Activated T-helper 17 cell treated with anti-CD3 and anti-CD28 coated beads, Interleukin-2, amount 50 U/mL, for 72 hours (primary cell): ENCODE measurements at regions not wholly inside any gene's neighbourhood (a gene's known extent, or its start where the extent isn't known, plus 50 kb on each side); places are given as distances from the start of the nearest gene placed in this dataset.

Experiments
- ATAC-seq: fragments of 150-1000 bp; cut with Tn5 transposase; replicated peaks from 2 replicates; pipeline ENCODE4 v1.10.0; 2021; ENCODE audit warnings: mild to moderate bottlenecking, moderate library complexity
- H3K27ac Mint-ChIP-seq: one replicate; pipeline ENCODE4 v1.8.0; 2022; ENCODE audit warnings: mixed read lengths
- H3K27me3 Mint-ChIP-seq: one replicate; pipeline ENCODE4 v1.8.0; 2022; ENCODE audit warnings: mixed read lengths
- H3K36me3 Mint-ChIP-seq: one replicate; pipeline ENCODE4 v1.8.0; 2022; ENCODE audit warnings: low read depth, mild to moderate bottlenecking, mixed read lengths
- H3K4me1 Mint-ChIP-seq: one replicate; pipeline ENCODE4 v1.8.0; 2022; ENCODE audit warnings: mixed read lengths
- H3K4me3 Mint-ChIP-seq: one replicate; pipeline ENCODE4 v1.8.0; 2022; ENCODE audit warnings: mild to moderate bottlenecking, mixed read lengths
- H3K9me3 Mint-ChIP-seq: one replicate; pipeline ENCODE4 v1.8.0; 2022; ENCODE audit warnings: mixed read lengths

DNA sequence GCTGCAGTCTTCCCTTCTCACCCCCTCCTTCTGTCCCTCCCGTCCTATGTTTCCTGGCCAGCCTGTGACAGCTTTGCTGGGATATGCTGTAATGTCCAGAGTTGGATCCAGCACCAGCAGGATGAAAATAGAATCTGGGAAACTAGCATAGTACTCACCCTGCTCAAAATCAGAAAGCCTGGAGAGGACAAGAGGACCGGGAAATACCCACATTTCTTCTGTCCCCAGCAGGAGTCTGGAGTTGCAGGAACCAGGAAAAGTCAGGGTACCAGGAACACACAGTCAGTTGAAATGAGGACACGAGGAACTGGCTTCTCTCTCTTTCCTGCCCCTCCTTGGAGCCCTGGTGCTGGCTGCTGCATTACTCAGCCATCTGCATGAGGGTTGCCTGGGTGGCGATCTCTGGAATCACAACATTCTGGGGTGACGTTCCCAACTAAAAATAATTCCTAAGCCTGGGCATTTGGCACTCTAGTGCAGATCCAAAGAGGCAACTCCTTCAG, 59.6 kb upstream of the NFIL3 start:
- no peak for ATAC-seq
- Mint-ChIP-seq H3K27ac (no peak overlapping the region), H3K9me3 (no peaks in the 10 kb centered on the region), H3K36me3 (no peaks in the 10 kb centered on the region), H3K4me1 (no peaks in the 10 kb centered on the region), H3K27me3 (peaks cover 35% of the 10 kb centered on the region), H3K4me3 (no peak overlapping the region)

DNA sequence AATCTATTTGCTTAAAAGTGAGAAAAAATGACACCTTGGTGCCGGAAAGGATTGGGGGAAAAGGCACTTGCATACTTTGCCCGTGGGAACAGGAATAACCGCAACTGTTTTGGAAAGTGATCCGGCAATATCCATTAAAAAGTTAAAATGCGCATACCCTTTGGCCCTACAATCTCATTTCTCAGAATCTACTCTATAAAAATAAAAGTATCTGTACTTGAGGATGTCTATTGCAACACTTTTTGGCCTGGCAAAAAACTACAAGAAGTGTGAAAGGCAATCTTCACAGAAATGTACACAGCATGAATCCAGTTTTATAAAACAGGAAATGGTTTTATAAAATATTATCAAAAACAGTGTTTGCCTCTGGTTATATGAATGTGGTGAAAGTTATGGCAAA, 58.3 kb upstream of the NFIL3 start:
- no peak for ATAC-seq
- Mint-ChIP-seq H3K4me3 (no peak overlapping the region), H3K4me1 (no peaks in the 10 kb centered on the region), H3K27me3 (peaks cover 40% of the 10 kb centered on the region), H3K9me3 (no peaks in the 10 kb centered on the region), H3K36me3 (no peaks in the 10 kb centered on the region), H3K27ac (no peak overlapping the region)

DNA sequence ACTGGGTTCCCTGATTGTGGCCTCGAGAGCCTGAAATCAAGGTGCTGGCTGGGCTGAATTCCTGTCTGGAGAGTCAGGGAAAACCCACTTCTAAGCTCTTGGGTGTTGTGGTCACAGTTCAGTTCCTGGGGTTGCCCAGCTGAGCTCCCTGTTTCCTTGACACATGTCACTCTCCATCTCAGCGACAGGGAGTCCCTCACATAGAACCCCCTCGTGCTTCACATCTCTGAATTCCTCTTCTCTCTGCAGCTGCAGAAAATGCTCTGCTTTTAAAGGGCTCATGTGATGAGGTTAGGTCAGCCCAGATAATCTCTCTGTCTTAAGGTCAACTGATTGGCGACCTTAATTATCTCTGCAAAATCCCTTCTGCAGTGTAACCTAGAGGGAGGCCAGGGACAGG, 53.5 kb upstream of the NFIL3 start:
- H3K4me3 Mint-ChIP-seq = no peak overlapping the region

DNA sequence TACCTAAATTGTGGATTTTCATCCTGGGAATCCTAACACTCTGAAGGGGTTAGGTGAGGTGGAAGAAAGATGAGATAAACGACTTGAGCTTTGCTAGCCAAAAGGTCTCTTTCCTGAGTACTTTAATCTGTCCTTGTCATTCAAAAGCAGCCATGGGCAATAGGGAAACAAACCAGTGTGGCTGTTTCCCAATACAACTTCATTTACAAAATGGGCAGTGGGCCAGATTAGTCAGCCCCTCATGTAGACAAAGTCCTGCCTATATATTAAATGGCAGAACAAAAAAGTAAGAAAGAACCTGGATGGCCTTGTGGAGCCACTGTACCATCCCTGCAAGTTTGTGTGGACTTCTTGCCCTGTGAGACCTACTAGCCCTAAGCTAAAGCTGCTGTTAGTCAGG, 51.0 kb upstream of the NFIL3 start:
- Mint-ChIP-seq H3K9me3 (no peaks in the 10 kb centered on the region), H3K36me3 (no peaks in the 10 kb centered on the region), H3K4me3 (no peak overlapping the region), H3K27me3 (peaks cover 39% of the 10 kb centered on the region), H3K4me1 (no peaks in the 10 kb centered on the region), H3K27ac (no peak overlapping the region)
- ATAC-seq = no peak

More for the DNA sequence above, 53.5 kb upstream of the NFIL3 start:
- ATAC-seq = no peak
- no peaks in the 10 kb centered on the region for H3K9me3 Mint-ChIP-seq
- H3K27me3 Mint-ChIP-seq = peaks cover 39% of the 10 kb centered on the region
- H3K36me3 Mint-ChIP-seq = no peaks in the 10 kb centered on the region
- H3K27ac Mint-ChIP-seq = no peak overlapping the region
- no peaks in the 10 kb centered on the region for H3K4me1 Mint-ChIP-seq
